ENCODE measurements at regions not wholly inside any gene's neighbourhood (a gene's known extent, or its start where the extent isn't known, plus 50 kb on each side); places are given as distances from the start of the nearest gene placed in this dataset.
A peak's percentile ranks its signal among the peaks of the same experiment; 100 is the strongest.

GRCh38 chr5:3661755-3662296 lies 66.2 kb downstream of the IRX1 start:
- WGBS, 2 donors = 54 to 65% methylated on average over 4 of the region's 4 CpGs
- DNase-seq (ENCODE audit: low spot score in 2 of 2) = peak in 1 of 2 donors; percentile 64
- TF ChIP-seq CTCF (IDR thresholded peaks at IDR 0.05) (no peak), POLR2A (IDR thresholded peaks at IDR 0.05) (no peak)
- intact Hi-C loops (cut with DNase I; ENCODE audit: low total_unique reads) = no loop called here
- H3K4me3 ChIP-seq (ENCODE audit: low read depth, poor library complexity, severe bottlenecking) = no peak overlapping the region

- no peak for DNase-seq (ENCODE audit: low spot score in 2 of 2)
- no peak for TF ChIP-seq POLR2A (IDR thresholded peaks at IDR 0.05)
- no peak for TF ChIP-seq CTCF (IDR thresholded peaks at IDR 0.05)
- 12 to 21% methylated on average over 1 of the region's 1 CpG for WGBS, 2 donors
- intact Hi-C loops (cut with DNase I; ENCODE audit: low total_unique reads) = no loop called here
- H3K4me3 ChIP-seq (ENCODE audit: low read depth, poor library complexity, severe bottlenecking) = no peak overlapping the region
These were observed 66.7 kb downstream of the IRX1 start for GRCh38 chr5:3662344-3662743.

GRCh38 chr5:3671337-3671736 lies 75.7 kb downstream of the IRX1 start:
- peak in 1 of 2 donors; percentile 68 for DNase-seq (ENCODE audit: low spot score in 2 of 2)
- TF ChIP-seq CTCF (IDR thresholded peaks at IDR 0.05) = no peak
- TF ChIP-seq POLR2A (IDR thresholded peaks at IDR 0.05) = no peak
- 54 to 63% methylated on average over 3 of the region's 3 CpGs for WGBS, 2 donors
- no peak overlapping the region for H3K4me3 ChIP-seq (ENCODE audit: low read depth, poor library complexity, severe bottlenecking)
- intact Hi-C loops (cut with DNase I; ENCODE audit: low total_unique reads) = no loop called here

GRCh38 chr5:3678801-3679200 lies 83.2 kb downstream of the IRX1 start:
- intact Hi-C loops (cut with DNase I; ENCODE audit: low total_unique reads) = no loop called here
- no peak overlapping the region for H3K4me3 ChIP-seq (ENCODE audit: low read depth, poor library complexity, severe bottlenecking)
- WGBS, 2 donors = 66 to 73% methylated on average over 4 of the region's 4 CpGs
- TF ChIP-seq CTCF (IDR thresholded peaks at IDR 0.05) (no peak), POLR2A (IDR thresholded peaks at IDR 0.05) (no peak)
- DNase-seq (ENCODE audit: low spot score in 2 of 2) = peak in 1 of 2 donors; percentile 54

- H3K4me3 ChIP-seq (ENCODE audit: low read depth, poor library complexity, severe bottlenecking) = no peak overlapping the region
- intact Hi-C loops (cut with DNase I; ENCODE audit: low total_unique reads) = no loop called here
- 74 to 78% methylated on average over 5 of the region's 5 CpGs for WGBS, 2 donors
- no peak for DNase-seq (ENCODE audit: low spot score in 2 of 2)
- TF ChIP-seq CTCF (IDR thresholded peaks at IDR 0.05) (no peak), POLR2A (IDR thresholded peaks at IDR 0.05) (no peak)
These were observed 85.2 kb downstream of the IRX1 start for GRCh38 chr5:3680821-3681220.

- H3K4me3 ChIP-seq (ENCODE audit: low read depth, poor library complexity, severe bottlenecking) = no peak overlapping the region
- intact Hi-C loops (cut with DNase I; ENCODE audit: low total_unique reads) = no loop called here
- TF ChIP-seq CTCF (IDR thresholded peaks at IDR 0.05) (no peak), POLR2A (IDR thresholded peaks at IDR 0.05) (no peak)
- peak in 1 of 2 donors; percentile 68 for DNase-seq (ENCODE audit: low spot score in 2 of 2)
- WGBS, 2 donors = 76% methylated on average over 12 to 13 of the region's 13 CpGs
These were observed 88.5 kb downstream of the IRX1 start for GRCh38 chr5:3684118-3684517.
